Stimulated activated CD4-positive, alpha-beta T cell treated with anti-CD3 and anti-CD28 coated beads, Interleukin-4, amount 100 ng/mL, for 24 hours (primary cell): ENCODE measurements at regions not wholly inside any gene's neighbourhood (a gene's known extent, or its start where the extent isn't known, plus 50 kb on each side); places are given as distances from the start of the nearest gene placed in this dataset.

Experiments used
- DNase-seq: peaks from one replicate; pipeline ENCODE4 v3.0.0-alpha.2; 2020

- DNase-seq, result no peak
These were observed 180.2 kb upstream of the FSTL5 start for GRCh38 chr4:162343967-162344366.

DNA sequence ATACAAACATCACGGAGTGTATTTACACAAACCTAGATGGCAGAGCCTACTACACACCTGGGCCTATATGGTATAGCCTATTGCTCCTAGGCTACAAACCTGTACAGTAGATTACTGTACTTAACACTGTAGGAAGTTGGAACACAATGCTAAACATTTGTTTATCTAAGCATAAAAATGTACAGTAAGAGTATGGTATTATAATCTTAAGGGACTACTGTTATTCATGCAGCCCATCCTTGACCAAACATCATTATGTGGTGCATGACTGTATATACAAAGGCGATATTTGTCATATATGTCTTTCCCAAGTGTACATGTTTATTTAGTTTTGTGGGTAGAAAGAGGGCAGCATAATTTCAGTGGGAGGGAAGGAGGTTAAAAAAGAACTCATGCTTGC, 177.7 kb upstream of the FSTL5 start:
- no peak for DNase-seq

DNA sequence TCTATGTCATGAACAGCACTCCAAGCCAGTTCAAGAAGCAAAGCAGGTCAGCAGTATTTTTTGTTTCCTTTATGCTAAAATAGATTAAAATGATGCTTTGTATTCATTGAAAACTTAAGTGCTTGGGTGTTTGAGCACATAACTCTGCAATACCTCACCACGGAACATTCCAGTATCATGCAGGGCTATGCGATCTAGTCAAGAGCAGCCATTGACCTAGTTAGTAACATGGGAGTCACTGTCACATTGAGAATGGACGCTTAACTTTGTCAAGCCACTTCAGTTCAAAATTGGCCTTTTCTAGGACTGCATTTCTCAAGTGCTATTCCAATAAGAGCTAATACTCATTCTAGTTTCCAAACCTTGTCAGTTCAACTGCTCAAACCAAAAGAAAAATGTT, 160.1 kb upstream of the FSTL5 start:
- no peak for DNase-seq

- DNase-seq, result no peak
These were observed 158.3 kb upstream of the FSTL5 start for GRCh38 chr4:162322054-162322453.

- no peak for DNase-seq
These were observed 122.0 kb upstream of the FSTL5 start for GRCh38 chr4:162285753-162286152.

DNA sequence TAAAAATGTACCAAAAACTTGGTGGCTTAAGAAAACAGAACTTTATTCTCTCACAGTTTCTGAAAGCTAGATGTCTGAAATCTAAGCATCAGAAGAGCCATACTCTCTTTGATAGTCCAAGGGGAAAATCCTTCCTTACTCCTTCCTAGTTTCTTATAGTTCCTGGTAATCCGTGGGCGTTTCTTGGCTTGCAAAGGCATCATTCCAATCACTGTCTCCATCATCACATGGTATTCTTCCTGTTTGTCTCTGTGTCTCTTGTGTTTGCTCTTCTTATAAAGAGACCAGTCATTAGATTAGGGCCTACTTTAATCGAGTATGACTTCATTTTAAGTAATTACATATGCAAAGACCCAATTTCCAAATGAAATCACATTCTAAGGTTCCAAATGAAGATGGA, 118.9 kb upstream of the FSTL5 start:
- DNase-seq, result no peak

DNA sequence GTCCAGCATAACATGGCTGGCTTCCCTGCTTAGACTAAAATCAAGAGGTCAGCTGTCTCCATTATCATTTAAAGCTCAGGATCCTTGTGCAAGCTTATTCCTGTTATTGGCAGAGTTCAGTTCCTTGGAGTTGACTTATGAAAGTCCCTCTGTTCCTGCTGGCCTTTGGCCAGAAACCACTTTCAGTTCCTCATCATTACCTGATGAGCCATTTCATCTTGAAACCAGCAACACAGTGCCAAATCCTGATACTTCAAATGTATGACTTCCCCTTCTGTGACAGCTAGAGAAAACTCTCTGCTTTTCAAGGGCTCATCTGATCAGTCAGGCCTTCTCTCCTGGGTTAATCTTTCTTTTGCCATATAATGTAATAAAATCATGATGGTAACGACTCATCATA, 110.6 kb upstream of the FSTL5 start:
- DNase-seq, result no peak

- DNase-seq, result no peak
These were observed 108.4 kb upstream of the FSTL5 start for GRCh38 chr4:162272215-162272614.

- DNase-seq, result no peak
These were observed 105.1 kb upstream of the FSTL5 start for GRCh38 chr4:162268911-162269310.

GRCh38 chr4:162265802-162266201, 102.0 kb upstream of the FSTL5 start:
- no peak for DNase-seq

GRCh38 chr4:162245051-162245450, 81.3 kb upstream of the FSTL5 start:
- no peak for DNase-seq

GRCh38 chr4:162241857-162242256, 78.1 kb upstream of the FSTL5 start:
- no peak for DNase-seq

DNA sequence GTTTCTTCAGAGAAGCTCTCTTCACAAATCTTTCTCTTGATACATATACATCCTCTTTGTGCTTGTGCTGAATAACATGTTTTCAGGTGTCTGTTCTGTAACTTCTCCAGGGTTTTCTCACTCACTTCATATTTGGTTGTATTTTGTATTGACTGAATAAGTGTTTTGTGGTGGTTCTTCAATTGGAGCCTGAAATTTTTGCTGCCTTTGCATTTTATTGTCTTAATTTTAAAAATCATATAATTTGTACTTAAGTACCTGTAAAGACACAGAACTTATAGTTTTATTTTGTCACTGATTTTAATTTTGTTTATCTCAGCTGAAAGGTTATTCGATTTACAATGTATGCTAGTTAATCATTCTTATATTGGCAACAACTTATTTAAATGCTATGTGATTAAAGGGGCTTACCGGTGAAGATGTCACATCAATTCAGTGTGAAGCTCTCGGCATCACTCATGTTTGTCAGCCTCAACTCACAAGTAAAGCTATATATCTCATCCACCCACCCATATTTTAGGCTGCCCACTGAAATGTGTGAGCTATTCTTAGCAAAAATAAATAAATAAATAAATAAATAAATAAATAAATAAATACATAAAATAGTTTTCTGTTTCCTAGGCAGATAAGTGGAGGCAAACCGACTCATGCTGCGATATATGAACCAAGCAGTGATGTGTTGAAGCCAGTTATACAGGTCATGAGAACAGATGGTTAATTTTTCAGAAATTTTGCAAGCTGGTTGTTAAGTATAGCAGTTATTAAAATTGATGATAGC, 76.4 kb upstream of the FSTL5 start:
- no peak for DNase-seq

GRCh38 chr4:162237676-162238075, 73.9 kb upstream of the FSTL5 start:
- no peak for DNase-seq

GRCh38 chr4:162234595-162234994, 70.8 kb upstream of the FSTL5 start:
- DNase-seq, result no peak

GRCh38 chr4:162232349-162232748, 68.5 kb upstream of the FSTL5 start:
- no peak for DNase-seq

GRCh38 chr4:162229670-162230069, 65.9 kb upstream of the FSTL5 start:
- DNase-seq, result no peak

GRCh38 chr4:162221148-162221547, 57.3 kb upstream of the FSTL5 start:
- no peak for DNase-seq
